ENCODE measurements at regions not wholly inside any gene's neighbourhood (a gene's known extent, or its start where the extent isn't known, plus 50 kb on each side); places are given as distances from the start of the nearest gene placed in this dataset.
A peak's percentile ranks its signal among the peaks of the same experiment; 100 is the strongest.
"Not testable (repeated sequence)": the region's sequence is repeated elsewhere in the genome, so short reads cannot be mapped to it uniquely, and the experiment has no call there.

- no peak for DNase-seq (ENCODE audit: low read depth)
Observed at GRCh38 chr3:72660270-72661114, 187.8 kb downstream of the SHQ1 start.

GRCh38 chr3:72659596-72659995 is 188.6 kb downstream of the SHQ1 start:
- DNase-seq (ENCODE audit: low read depth): no peak

- no peak for DNase-seq (ENCODE audit: low read depth)
Observed at GRCh38 chr3:72659188-72659587, 189.1 kb downstream of the SHQ1 start.

GRCh38 chr3:72658466-72659100 is 189.7 kb downstream of the SHQ1 start:
- DNase-seq (ENCODE audit: low read depth): no peak

- peak; percentile 5 for DNase-seq (ENCODE audit: low read depth)
Observed at GRCh38 chr3:72657666-72658065, 190.6 kb downstream of the SHQ1 start.

- no peak for DNase-seq (ENCODE audit: low read depth)
Observed at GRCh38 chr3:72655723-72656122, 192.5 kb downstream of the SHQ1 start.

- no peak for DNase-seq (ENCODE audit: low read depth)
Observed at GRCh38 chr3:72655131-72655551, 193.1 kb downstream of the SHQ1 start.

GRCh38 chr3:72652395-72652794 is 195.8 kb downstream of the SHQ1 start:
- no peak for DNase-seq (ENCODE audit: low read depth)

GRCh38 chr3:72651498-72651897 is 196.7 kb downstream of the SHQ1 start:
- no peak for DNase-seq (ENCODE audit: low read depth)

GRCh38 chr3:72646263-72646662 is 202.0 kb downstream of the SHQ1 start:
- DNase-seq (ENCODE audit: low read depth): no peak

- DNase-seq (ENCODE audit: low read depth): not testable (repeated sequence)
Observed at GRCh38 chr3:72643635-72644034, 204.6 kb downstream of the SHQ1 start.

- no peak for DNase-seq (ENCODE audit: low read depth)
Observed at GRCh38 chr3:72641684-72642083, 206.6 kb downstream of the SHQ1 start.

GRCh38 chr3:72641072-72641471 is 207.2 kb downstream of the SHQ1 start:
- DNase-seq (ENCODE audit: low read depth): no peak

- DNase-seq (ENCODE audit: low read depth): no peak
Observed at GRCh38 chr3:72636969-72637597, 211.2 kb downstream of the SHQ1 start.

GRCh38 chr3:72635551-72635950 is 212.7 kb downstream of the SHQ1 start:
- no peak for DNase-seq (ENCODE audit: low read depth)

GRCh38 chr3:72634128-72634527 is 214.1 kb downstream of the SHQ1 start:
- DNase-seq (ENCODE audit: low read depth): no peak

- DNase-seq (ENCODE audit: low read depth): no peak
Observed at GRCh38 chr3:72633534-72633933, 214.7 kb downstream of the SHQ1 start.

- no peak for DNase-seq (ENCODE audit: low read depth)
Observed at GRCh38 chr3:72633121-72633520, 215.1 kb downstream of the SHQ1 start.

- no peak for DNase-seq (ENCODE audit: low read depth)
Observed at GRCh38 chr3:72632129-72632528, 216.1 kb downstream of the SHQ1 start.

GRCh38 chr3:72630969-72631344 is 217.3 kb downstream of the SHQ1 start:
- DNase-seq (ENCODE audit: low read depth): no peak

- DNase-seq (ENCODE audit: low read depth): no peak
Observed at GRCh38 chr3:72630327-72630968, 217.8 kb downstream of the SHQ1 start.

GRCh38 chr3:72629191-72629631 is 219.0 kb downstream of the SHQ1 start:
- no peak for DNase-seq (ENCODE audit: low read depth)

- DNase-seq (ENCODE audit: low read depth): no peak
Observed at GRCh38 chr3:72628065-72628464, 220.2 kb downstream of the SHQ1 start.

Data from activated T-helper 1 cell treated with Interleukin-2 at 50 U/mL for 16 hours (primary cell).